ENCODE measurements at regions not wholly inside any gene's neighbourhood (a gene's known extent, or its start where the extent isn't known, plus 50 kb on each side); places are given as distances from the start of the nearest gene placed in this dataset.

- Mint-ChIP-seq H3K4me1 (peaks cover 5% of the 10 kb centered on the region in 2 experiments), H3K36me3 (ENCODE audit: insufficient read depth in 1 of 3, low read depth in 3 of 3) (no peaks in the 10 kb centered on the region), H3K27me3 (ENCODE audit: low read depth) (peaks cover 61% of the 10 kb centered on the region), H3K4me3 (no peak overlapping the region), H3K27ac (no peak overlapping the region; a peak in 1 of 7 replicates), H3K9me3 (no peaks in the 10 kb centered on the region)
- H4K8ac ChIP-seq (replicated peaks; ENCODE audit: insufficient read length, low read depth, low read length): no peak overlapping the region
- H2BK12ac ChIP-seq (ENCODE audit: insufficient read length, low read depth, low read length): no peak overlapping the region
- H3K79me2 ChIP-seq (ENCODE audit: insufficient read depth, low read length): no peaks in the 10 kb centered on the region
- no peak overlapping the region for H3K4ac ChIP-seq (ENCODE audit: low read depth, low read length)
- no peaks in the 10 kb centered on the region for H3K4me1 ChIP-seq (ENCODE audit: insufficient read depth, low read length)
- H3K27me3 ChIP-seq (ENCODE audit: insufficient read depth, low read length): no peaks in the 10 kb centered on the region
- H2BK20ac ChIP-seq (ENCODE audit: low read depth, low read length, poor library complexity, severe bottlenecking): no peak overlapping the region
- H3K9ac ChIP-seq (ENCODE audit: extremely low read depth, insufficient read length, low read length): no peak overlapping the region
- no peak overlapping the region for H2BK120ac ChIP-seq (ENCODE audit: low read depth, low read length, poor library complexity, severe bottlenecking)
- H3T11ph ChIP-seq (ENCODE audit: low read length): no peak overlapping the region
- H2AK5ac ChIP-seq (ENCODE audit: insufficient read length, low read length): no peak overlapping the region
- no peak overlapping the region for H2AFZ ChIP-seq (ENCODE audit: low read length)
- no peak overlapping the region for H3K4me2 ChIP-seq (ENCODE audit: insufficient read depth, insufficient read length, low read length)
- H3K56ac ChIP-seq (ENCODE audit: insufficient read length, low read depth, low read length): no peak overlapping the region
- DNase-seq: no peak
- H4K20me1 ChIP-seq (ENCODE audit: control insufficient read depth, insufficient read depth, insufficient read length): no peaks in the 10 kb centered on the region
- H3K23me2 ChIP-seq (ENCODE audit: insufficient read length, low read depth, low read length, poor library complexity, severe bottlenecking): no peaks in the 10 kb centered on the region
- no peak overlapping the region for H2BK5ac ChIP-seq (ENCODE audit: insufficient read length, low read length)
- WGBS (ENCODE audit: extremely low coverage, insufficient read length, low lambda C conversion rate): no CpG with 5 or more reads among the region's 6 CpGs
- no peaks in the 10 kb centered on the region for H3K9me3 ChIP-seq (ENCODE audit: control insufficient read depth, low read depth, low read length)
- H3K23ac ChIP-seq (ENCODE audit: insufficient read length, low read depth, low read length): no peak overlapping the region
- no peak for TF ChIP-seq CTCF (conservative IDR thresholded peaks at IDR 0.05)
- H3K79me1 ChIP-seq (ENCODE audit: insufficient read depth, low read depth, low read length, poor library complexity, severe bottlenecking): no peaks in the 10 kb centered on the region
- no peak overlapping the region for H3K18ac ChIP-seq (ENCODE audit: insufficient read length, low read depth, low read length)
- no peak overlapping the region for H4K5ac ChIP-seq (ENCODE audit: insufficient read length, low read depth, low read length)
- no peak overlapping the region for H2BK15ac ChIP-seq (ENCODE audit: low read depth, low read length)
- H3K27ac ChIP-seq (ENCODE audit: insufficient read length, low read depth, low read length): no peak overlapping the region
- no peak overlapping the region for H3K14ac ChIP-seq (ENCODE audit: insufficient read depth, low read length)
- no peak overlapping the region for H4K91ac ChIP-seq (ENCODE audit: insufficient read length, low read depth, low read length)
Observed at GRCh38 chr20:22438346-22438745, 146.0 kb downstream of the FOXA2 start.

All from H9 (cell line).